A549 (cell line): ENCODE measurements at regions not wholly inside any gene's neighbourhood (a gene's known extent, or its start where the extent isn't known, plus 50 kb on each side); places are given as distances from the start of the nearest gene placed in this dataset.

Experiments used
- CTCF ChIP-seq: fragments of >200 bp; sonication (Bioruptor Twin); formaldehyde crosslinking; IDR thresholded peaks from 3 replicates; pipeline ENCODE4 v1.5.1; 2016
- JUNB ChIP-seq: fragments of >200 bp; sonication (Bioruptor Twin); formaldehyde crosslinking; IDR thresholded peaks from 2 replicates; pipeline ENCODE4 v1.6.1; 2016
- MYC ChIP-seq: IDR thresholded peaks from 2 replicates; pipeline ENCODE4 v1.6.1; 2012; ENCODE audit warnings: mild to moderate bottlenecking, inconsistent platforms, low read length, improper control_type of control experiment, borderline replicate concordance
- POLR2A ChIP-seq: IDR thresholded peaks from 2 replicates; pipeline ENCODE4 v1.6.1; 2012; ENCODE audit warnings: mild to moderate bottlenecking, low read length
- RAD21 ChIP-seq, 2 experiments: fragments of >200 bp in 1 of 2; sonication (Bioruptor Twin) in 1 of 2; formaldehyde crosslinking in 1 of 2; IDR thresholded peaks in 1 of 2; conservative IDR thresholded peaks in 1 of 2; 2 replicates in 1 of 2; 3 replicates in 1 of 2; pipeline ENCODE4 v1.6.1; 2012 to 2018; ENCODE audit warnings: inconsistent platforms in 1 of 2

- no peak for TF ChIP-seq JUNB
- no peak for TF ChIP-seq POLR2A
- no peak for TF ChIP-seq CTCF
- no peak for TF ChIP-seq RAD21 (conservative IDR thresholded peaks at IDR 0.05 in 1 of 2, IDR thresholded peaks at IDR 0.05 in 1 of 2)
- no peak for TF ChIP-seq MYC
These were observed 223.6 kb downstream of the CGGBP1 start for GRCh38 chr3:87835236-87835635.
